HG02943 (cell line): ENCODE measurements at regions not wholly inside any gene's neighbourhood (a gene's known extent, or its start where the extent isn't known, plus 50 kb on each side); places are given as distances from the start of the nearest gene placed in this dataset.

Experiments
- ATAC-seq: cut with Tn5 transposase; IDR thresholded peaks from one replicate; pipeline ENCODE4 v1.9.1; 2021; ENCODE audit warnings: mild to moderate bottlenecking, low read depth, moderate library complexity; ENCODE audit not compliant: unreplicated experiment

DNA sequence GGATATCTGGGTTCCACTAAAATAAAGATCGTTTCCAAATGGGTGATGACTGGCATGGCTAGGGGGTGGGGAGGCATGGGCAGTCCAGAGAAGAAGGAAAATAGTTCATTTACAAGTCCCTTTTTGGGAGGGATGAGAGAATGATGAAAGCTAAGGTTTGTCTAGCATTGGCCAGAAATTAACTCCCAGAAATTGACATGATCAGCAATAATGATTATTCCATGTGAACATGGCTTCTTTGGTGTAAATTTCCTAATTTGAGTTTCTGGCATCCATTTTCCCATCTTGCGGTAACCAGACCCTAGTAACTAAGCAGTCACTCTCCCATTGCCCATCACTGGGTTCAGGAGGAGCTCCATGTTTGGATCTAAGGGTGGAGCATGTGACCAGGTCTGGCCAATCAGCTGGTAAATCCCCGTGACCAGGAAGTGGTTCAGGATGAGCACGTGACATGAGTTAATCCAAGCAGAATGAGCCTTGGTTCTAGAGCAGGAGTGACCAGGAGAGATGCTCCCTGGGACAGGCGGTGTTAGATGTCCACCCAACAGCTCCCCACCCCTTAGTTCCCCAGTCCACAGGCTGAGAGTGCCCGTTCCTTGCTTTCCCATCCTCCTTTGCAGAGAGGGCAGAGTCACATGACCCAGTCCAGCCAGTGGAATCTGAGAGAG lies 512.7 kb downstream of the PREX1 start:
- ATAC-seq, result no peak

DNA sequence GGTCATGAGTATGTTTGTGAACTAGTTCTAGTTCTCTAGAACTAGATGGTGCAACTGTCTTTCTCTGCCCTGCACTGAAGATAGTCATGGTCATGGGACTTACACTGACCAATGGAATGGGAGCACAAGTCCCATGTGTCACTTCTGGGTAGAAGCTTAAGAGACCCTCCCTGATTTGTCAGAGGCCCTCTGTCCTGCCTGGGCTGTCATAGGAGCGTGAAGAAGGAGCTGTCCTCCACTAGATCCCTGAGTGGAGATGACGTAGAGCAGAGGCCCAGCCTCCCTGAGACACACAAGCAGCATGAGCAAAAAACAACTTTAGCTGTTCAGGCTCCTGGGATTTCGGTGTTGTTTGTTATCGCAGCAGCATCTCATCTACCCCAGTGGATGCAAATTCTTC lies 514.5 kb downstream of the PREX1 start:
- no peak for ATAC-seq

GRCh38 chr20:48311956-48312355 lies 515.8 kb downstream of the PREX1 start:
- ATAC-seq, result no peak

DNA sequence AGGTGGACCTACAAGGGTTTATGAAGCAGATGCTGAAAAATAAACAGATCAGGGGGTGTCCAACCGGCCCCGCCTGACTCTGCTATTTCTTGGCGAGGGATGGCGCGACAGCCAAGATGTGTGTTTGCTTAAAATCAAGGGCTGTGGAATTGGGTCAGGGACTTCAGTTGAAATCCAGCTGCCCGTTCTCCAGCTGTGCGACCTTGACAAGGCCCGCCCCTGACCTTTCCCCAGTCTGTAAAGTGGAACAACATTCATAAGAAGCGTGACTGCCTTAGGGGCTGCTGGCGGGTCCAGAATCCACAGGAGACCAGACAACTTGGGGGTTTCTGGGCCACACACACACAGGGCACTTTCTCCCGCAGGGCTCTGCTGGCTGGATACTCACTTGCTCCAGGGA lies 517.5 kb downstream of the PREX1 start:
- ATAC-seq, result no peak

DNA sequence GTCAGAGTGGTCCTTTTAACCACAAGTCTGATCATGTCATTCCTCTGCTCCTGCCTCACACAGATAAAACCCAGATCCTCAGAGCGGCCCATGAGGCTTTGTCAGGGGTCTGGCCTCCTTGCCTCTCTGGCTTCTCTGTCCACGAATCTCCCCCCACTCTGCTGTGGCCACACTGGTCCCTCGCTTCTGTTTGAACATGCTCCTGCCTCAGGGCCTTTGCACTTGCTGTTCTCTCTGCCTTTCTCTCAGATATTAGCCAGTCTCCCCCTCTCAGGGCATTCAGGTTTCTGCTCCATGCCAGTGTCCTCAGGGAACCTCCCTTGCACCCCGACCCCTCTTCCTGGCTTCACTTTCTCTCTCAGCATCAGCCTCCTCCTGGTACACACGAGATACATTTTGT lies 518.5 kb downstream of the PREX1 start:
- ATAC-seq, result no peak

DNA sequence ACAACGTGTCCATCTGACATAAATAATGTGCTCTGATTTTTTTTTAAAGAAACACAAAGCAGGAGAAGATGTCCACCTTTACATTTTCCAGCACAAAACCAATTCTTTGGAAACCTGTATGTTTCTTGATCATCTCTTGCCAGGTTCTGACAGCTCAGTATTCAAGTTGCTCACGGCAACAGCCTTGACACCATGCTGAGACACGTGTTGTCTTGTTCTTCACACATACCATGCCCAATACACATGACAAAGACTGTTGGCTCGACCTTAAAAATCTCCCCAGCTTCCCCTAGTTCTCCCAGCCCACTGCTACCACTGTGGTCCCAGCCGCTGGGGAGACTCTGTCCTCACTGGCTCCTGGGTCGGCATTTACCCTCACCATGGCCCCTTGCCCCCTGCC lies 518.9 kb downstream of the PREX1 start:
- no peak for ATAC-seq

DNA sequence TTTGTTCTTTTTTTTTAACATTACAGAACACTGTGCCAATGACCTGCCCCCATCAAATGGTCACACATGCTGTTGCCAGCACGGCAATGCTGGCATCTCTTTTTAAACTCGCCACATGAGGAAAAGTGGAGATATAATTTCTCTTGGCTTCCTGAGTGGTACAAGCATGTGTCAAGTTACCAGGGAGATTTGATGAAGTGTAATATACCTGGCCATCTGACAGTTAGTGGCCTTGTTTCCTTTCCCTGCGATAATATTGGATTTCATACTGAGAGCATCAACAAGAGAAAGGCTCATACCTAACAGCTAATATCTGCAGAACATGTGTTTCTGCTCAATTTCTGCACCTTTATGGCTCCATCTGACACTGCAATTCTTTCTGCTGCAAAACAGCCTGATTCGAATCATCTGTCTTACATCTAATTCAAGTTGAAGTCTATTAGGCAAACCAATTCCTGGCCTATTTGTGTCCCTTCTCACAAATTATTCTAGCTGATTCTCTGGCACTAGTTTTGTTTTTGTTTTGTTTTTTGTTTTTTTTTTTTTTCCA lies 519.5 kb downstream of the PREX1 start:
- ATAC-seq, result no peak

DNA sequence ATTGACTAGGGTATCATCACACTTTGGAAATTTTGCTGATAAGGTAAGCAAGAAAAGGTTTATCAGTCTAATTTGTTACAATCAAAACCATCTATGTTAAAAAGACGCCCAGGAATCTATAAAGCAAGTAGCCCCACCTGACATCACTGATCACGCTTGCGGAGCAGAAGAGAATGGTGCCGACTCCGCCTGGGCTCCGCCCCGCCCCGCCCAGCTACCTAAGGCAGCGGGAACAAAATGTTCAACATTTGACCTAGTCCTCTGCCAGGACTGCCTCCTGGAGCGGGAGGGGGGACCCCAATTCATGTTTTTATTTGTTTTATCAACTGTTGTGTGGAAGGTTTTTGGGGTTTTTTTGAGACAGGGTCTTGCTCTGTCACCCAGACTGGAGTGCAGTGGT lies 520.5 kb downstream of the PREX1 start:
- ATAC-seq, result no peak

- no peak for ATAC-seq
Observed at GRCh38 chr20:48302844-48303542, 517.7 kb upstream of the SULF2 start.

DNA sequence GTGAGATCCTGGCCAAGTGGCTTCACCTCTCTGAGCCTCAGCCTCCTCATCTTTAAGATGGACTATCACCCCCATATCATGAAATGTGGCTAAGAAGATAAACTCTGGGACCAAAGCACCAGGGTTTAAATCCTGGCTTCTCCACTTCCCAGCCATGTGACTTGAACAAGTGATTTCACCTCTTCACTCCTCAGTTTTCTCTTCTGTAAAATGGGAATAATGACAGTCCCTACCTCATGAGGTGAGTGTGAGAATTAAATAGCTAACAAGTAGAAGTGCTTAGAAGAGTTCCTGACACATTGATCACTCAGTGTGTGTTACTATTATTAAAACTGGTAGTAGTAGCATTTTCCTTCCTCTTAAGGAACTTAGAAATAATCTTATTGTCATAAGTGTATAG lies 516.9 kb upstream of the SULF2 start:
- ATAC-seq, result no peak

- no peak for ATAC-seq
Observed at GRCh38 chr20:48301189-48301588, 515.9 kb upstream of the SULF2 start.

- ATAC-seq, result no peak
Observed at GRCh38 chr20:48300529-48300928, 515.2 kb upstream of the SULF2 start.

- no peak for ATAC-seq
Observed at GRCh38 chr20:48298851-48299484, 513.7 kb upstream of the SULF2 start.

DNA sequence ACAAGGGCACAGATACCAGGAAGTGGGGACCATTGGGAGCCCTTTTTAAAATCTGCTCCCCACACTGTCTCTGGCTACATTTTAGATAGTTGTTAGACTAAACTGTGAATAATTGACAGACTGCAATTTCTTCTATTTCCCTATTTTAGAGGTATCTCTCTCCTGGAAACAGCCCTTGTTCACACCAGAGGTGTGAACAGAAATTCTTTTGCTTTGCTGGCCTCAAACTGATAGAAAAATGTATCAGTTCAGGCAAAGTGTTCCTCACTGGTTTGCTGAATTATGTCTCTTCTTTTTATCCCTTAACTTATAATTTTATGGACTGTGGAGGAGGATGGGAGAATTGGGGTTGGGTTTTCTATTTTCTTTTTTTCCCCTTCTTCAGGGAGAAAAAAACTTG lies 513.2 kb upstream of the SULF2 start:
- ATAC-seq, result no peak

GRCh38 chr20:48295966-48296421 lies 510.7 kb upstream of the SULF2 start:
- ATAC-seq, result no peak

GRCh38 chr20:48295445-48295903 lies 510.2 kb upstream of the SULF2 start:
- ATAC-seq, result no peak

- no peak for ATAC-seq
Observed at GRCh38 chr20:48294942-48295341, 509.7 kb upstream of the SULF2 start.

DNA sequence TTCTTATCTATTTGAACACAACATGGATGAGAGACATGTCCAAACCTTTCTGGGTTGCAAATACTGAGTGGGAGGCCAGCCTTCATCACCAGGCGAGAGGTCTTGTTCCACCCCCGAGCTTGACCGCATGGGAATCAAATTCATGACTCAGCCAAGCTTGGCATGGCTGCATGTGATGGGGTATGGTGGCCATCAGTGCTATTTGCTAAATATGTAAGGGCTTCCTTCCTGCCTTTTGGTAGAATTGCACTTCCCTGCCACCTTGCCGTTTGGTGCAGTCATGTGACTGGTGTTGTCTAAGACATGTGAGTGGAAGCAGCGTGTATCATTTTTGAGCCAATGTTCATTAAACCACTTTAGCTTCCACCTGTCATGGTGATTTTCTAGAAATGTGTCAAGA lies 508.9 kb upstream of the SULF2 start:
- no peak for ATAC-seq

DNA sequence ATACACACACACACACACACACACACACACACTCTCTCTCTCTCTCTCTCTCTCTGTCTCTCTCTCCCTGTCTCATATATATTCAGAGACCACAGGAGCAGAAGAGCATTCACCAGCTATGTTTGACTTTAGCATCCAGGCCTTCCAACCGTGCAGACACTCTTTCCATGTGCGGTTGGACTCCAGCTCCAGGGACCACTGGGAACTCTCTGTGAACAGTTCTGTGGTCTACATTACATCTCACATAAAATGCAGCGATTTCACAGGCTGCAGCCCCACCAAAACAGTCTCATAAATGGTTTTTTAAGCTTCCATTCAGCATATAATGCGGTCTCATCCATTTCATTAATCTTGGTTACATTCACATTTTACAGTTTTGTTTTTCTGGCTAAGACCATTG lies 508.4 kb upstream of the SULF2 start:
- ATAC-seq, result no peak

DNA sequence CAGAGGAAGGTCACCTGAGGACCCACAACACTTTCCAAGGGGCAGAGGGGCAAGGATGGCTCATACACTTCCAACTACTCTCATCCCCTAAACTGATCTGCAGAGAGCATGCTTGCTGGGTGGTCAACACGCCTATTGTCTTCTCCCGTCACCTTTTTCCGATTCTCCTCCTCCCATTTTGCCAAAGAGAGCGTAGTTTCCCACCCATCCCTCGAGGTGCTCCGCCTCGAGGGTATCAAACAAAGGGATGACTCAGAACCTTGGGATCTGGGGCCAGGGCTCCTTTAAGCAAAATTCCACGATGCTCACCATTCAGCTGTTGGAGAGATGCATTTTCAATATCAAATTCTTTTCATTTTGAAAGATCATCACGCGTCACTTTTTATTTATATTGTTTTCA lies 507.5 kb upstream of the SULF2 start:
- no peak for ATAC-seq

GRCh38 chr20:48291896-48292295 lies 506.6 kb upstream of the SULF2 start:
- ATAC-seq, result no peak
